HEK293T (cell line): ENCODE measurements at regions not wholly inside any gene's neighbourhood (a gene's known extent, or its start where the extent isn't known, plus 50 kb on each side); places are given as distances from the start of the nearest gene placed in this dataset.
"Not testable (repeated sequence)": the region's sequence is repeated elsewhere in the genome, so short reads cannot be mapped to it uniquely, and the experiment has no call there.

Experiments
- CTCF ChIA-PET: fragments of 350-600 bp; formaldehyde crosslinking; extraction: SDS; loops from one replicate; lab custom pipeline; 2021; ENCODE audit warnings: antibody characterized with exemption, inconsistent platforms; lab: Yijun Ruan, JAX
- POLR2A ChIA-PET: fragments of 350-600 bp; formaldehyde crosslinking; extraction: SDS; loops from one replicate; lab custom pipeline; 2020; ENCODE audit warnings: antibody characterized with exemption, inconsistent platforms; lab: Yijun Ruan, JAX
- DNase-seq: peaks from one replicate; pipeline ENCODE4 v3.0.0; 2012; ENCODE audit warnings: mixed read lengths; ENCODE audit errors: extremely low spot score

- DNase-seq, POLR2A ChIA-PET, CTCF ChIA-PET: not testable (repeated sequence)
Observed at GRCh38 chr9:67635067-67635466, 223.7 kb upstream of the ANKRD20A1 start.

DNA sequence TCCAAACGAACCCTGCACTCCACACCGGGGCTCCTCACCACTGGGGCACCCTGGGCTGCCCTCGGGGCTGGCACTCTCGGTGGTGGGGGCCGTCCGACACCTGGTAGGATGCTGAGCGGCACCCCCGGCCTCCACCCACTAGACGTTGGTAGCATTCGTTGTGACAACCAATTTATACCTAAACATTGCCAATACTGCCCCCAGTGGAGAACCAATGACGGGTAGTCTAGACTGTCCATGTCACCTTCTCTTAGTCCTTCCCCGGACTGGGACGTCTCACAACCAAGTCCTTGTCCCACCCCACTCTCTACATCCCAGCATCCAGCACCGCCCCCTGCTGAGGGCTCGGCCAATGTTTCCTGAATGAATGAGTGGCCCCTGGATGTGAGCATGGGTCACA, 246.8 kb upstream of the ANKRD20A1 start:
- POLR2A ChIA-PET, CTCF ChIA-PET, DNase-seq: not testable (repeated sequence)

GRCh38 chr9:67609872-67610271, 248.9 kb upstream of the ANKRD20A1 start:
- POLR2A ChIA-PET, DNase-seq, CTCF ChIA-PET: not testable (repeated sequence)

DNA sequence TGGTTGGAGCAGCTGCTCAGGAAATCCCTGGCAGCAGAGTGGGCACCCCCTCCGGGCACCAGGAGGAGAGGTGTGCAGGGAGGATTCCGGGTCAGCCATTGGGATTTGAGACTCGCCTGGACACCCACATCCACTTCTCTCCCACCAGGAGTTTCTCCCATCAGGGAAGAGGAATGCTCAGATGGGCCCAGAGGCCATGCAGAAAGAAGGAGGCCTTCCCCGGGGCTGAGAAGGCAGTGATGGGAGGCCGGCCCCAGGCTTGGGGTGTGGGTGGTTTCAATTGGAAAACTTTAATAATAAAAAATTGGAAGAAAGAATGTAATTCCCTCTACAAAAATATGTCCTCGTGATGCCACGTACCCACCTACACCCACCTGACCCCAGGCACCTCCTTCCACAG, 249.3 kb upstream of the ANKRD20A1 start:
- POLR2A ChIA-PET, CTCF ChIA-PET, DNase-seq: not testable (repeated sequence)

GRCh38 chr9:67605113-67605512, 253.6 kb upstream of the ANKRD20A1 start:
- CTCF ChIA-PET, POLR2A ChIA-PET, DNase-seq: not testable (repeated sequence)

DNA sequence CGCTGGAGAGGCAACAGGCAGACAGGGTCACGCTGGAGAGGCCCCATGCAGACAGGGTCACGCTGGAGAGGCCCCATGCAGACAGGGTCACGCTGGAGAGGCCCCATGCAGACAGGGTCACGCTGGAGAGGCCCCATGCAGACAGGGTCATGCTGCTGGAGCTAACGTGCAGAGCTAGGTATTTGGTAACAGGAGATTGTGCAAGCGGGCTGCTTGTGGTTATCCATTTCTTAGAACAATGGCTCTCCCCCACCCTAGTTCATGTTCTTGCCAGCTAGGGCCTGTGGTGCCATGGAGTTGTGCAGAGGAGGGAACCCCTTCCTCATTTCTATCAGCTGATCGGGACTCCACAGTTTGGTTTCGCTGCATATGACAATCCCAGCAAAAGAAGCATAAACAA, 255.1 kb upstream of the ANKRD20A1 start:
- POLR2A ChIA-PET, CTCF ChIA-PET, DNase-seq: not testable (repeated sequence)

GRCh38 chr9:67592424-67592823, 266.3 kb upstream of the ANKRD20A1 start:
- POLR2A ChIA-PET, CTCF ChIA-PET, DNase-seq: not testable (repeated sequence)

DNA sequence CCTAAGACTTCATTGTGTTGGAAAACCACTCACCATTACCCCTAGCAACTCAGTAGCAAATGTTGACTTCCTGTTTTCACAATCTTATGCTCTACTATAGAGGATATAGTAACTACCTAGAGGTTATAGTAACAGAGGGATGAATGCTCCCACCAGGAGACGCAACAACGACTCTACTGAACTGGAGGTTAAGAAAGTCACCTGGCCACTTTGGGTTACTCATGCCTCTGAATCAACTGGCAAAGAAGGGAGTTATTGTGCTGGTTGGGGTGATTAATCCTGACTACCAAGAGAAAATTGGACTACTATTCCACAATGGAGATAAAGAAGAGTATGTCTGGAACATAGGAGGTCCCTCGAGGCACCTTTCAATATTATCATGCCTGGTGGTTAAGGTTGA, 302.9 kb upstream of the ANKRD20A1 start:
- DNase-seq, POLR2A ChIA-PET, CTCF ChIA-PET: not testable (repeated sequence)

GRCh38 chr9:67550044-67550443, 308.7 kb upstream of the ANKRD20A1 start:
- DNase-seq, CTCF ChIA-PET, POLR2A ChIA-PET: not testable (repeated sequence)

DNA sequence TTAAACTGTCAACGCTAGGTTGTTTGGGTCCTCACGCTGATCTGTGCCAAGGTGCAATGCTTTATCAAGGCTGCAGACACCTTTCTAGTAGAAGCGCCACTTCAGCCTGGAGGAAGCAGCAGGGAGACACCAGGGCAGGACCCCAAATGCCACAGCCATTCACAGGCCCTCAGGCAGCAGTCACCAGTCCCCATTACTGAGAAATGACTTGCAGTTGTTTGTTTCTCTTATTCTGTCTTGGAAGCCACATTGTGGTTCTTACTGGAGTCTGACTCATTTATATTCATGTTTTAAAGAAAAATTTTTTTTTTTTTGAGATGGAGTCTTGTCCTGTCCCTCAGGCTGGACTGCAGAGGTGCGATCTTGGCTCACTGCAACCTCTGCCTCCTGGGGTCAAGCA, 328.9 kb upstream of the ANKRD20A1 start:
- CTCF ChIA-PET, POLR2A ChIA-PET, DNase-seq: not testable (repeated sequence)

GRCh38 chr9:67516938-67517337, 341.8 kb upstream of the ANKRD20A1 start:
- CTCF ChIA-PET, DNase-seq, POLR2A ChIA-PET: not testable (repeated sequence)

DNA sequence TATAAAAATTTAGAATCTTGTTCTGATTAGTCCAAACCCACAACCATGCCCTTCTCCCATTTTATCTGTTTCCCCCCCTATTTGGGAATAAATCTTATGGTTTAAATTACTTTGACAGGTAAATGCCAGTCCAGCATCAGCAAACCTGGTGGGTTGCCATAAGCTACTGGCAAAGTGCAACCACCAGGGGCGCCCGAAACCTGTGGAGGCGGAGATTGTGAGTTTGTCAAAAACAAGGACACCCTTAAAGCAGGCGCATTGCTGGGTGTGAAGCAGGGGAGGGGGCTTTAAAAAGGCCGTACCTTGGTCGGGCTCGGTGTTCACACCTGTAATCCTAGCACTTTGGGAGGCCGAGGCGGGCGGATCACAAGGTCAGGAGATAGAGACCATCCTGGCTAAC, 344.1 kb upstream of the ANKRD20A1 start:
- CTCF ChIA-PET, POLR2A ChIA-PET, DNase-seq: not testable (repeated sequence)

DNA sequence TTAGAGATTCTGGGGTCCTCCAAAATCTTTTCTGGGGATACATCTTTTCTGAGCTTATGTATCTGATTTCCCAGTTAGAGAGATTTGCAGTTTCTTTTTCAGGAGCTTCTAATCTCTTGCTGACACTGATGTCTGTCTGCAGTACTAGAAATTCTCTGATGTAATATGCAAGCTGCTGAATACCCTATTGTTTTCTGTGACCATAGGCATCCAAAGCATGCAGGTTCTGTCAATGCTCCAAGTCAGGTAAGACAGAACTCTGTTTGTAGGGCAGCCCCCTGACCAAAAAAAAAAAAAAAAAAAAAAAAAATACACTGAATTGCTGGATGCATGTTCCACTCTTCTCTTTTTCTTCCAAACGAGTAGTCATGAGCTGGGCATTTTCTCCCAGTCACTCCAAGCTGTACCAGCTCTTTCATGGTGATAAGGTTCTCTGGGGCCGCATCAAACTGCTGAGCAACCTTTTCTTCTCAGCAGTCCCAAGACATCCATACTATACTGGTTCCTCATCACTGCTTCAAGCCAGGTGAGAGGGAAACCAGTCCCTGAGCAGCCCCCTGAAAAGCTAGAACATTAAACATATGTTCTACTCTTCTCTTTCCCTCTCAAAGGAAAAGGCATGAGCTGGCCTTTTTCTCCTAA, 354.9 kb upstream of the ANKRD20A1 start:
- CTCF ChIA-PET, DNase-seq, POLR2A ChIA-PET: not testable (repeated sequence)

DNA sequence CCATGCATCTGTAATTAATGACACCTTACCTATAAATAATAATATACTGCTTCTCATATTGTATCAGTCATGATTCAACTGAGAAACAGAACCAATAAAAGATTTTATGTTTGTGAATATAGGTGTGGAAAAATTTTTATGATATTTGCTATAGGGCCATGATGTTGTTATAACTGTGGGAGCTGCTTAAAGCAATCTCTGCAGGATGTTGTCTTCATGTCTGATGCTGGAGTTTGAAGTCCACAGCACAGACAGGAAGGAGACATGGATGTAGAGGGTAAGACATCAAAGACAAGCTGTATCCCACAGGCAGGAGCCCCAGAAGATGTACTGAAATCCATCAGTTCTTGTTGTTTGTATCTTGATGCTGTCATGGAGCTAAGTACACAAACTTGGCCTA, 366.7 kb upstream of the ANKRD20A1 start:
- CTCF ChIA-PET, DNase-seq, POLR2A ChIA-PET: not testable (repeated sequence)

DNA sequence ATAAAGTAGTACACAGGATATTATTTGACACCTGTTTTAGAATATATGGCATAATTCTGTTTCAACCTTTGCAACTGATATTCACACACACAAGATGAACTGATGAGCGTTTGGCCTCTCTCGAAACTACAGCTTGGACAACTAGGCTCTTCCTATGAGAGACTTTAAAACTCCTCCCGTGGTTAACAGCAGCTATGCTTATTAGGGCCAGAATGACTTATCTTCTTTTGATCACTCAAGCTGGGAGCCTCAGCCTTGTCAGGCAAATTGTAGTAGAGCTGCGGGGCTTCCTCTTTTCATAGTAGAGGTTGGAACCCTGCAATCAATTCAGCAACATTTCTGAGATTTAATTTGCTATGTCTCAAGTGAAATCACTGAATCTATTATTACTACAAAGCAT, 381.3 kb upstream of the ANKRD20A1 start:
- POLR2A ChIA-PET, CTCF ChIA-PET, DNase-seq: not testable (repeated sequence)

DNA sequence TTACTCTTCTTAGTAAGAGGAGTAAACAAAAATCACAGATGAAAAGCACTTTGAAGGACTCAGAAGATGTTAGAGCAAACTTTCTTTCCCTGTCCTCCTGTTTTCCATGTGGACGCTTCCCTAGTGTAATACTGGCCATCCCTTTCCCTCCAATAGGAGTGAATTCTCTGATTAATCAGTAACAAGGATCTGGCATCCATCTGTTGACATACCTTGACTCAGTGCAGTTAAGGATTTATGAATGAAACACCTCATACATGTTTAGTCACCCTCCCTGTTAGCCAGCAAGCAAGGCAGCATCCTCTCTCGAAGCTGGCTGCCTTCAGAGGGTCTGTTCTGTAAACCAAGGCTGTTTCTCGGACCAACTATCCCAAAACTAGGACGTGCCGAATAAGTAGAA, 388.0 kb upstream of the ANKRD20A1 start:
- CTCF ChIA-PET, DNase-seq, POLR2A ChIA-PET: not testable (repeated sequence)

GRCh38 chr9:67468326-67468725, 390.4 kb upstream of the ANKRD20A1 start:
- POLR2A ChIA-PET, CTCF ChIA-PET, DNase-seq: not testable (repeated sequence)

- POLR2A ChIA-PET, DNase-seq, CTCF ChIA-PET: not testable (repeated sequence)
Observed at GRCh38 chr9:67461796-67462757, 396.7 kb upstream of the ANKRD20A1 start.

DNA sequence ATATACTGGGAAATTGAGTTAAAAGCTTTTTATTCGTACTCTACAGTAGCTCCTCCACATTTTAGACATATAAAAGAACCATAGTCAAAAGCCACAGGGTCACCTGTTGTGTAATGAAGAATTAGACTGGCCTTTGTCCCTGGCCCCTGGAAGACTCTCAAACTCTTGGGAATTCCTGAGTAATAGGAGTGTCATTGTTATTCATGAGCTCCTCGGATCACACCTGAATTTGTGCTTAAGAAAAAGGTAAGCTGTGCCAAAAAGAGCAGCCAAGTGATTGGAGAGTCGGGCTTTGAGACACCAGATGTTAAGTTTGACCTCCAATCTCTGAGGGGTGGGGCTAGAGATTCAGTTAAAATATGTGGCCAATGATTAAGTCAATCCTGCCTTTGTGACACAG, 405.8 kb upstream of the ANKRD20A1 start:
- CTCF ChIA-PET, POLR2A ChIA-PET, DNase-seq: not testable (repeated sequence)
